Upper lobe of right lung (tissue), 1 donor: ENCODE measurements at regions not wholly inside any gene's neighbourhood (a gene's known extent, or its start where the extent isn't known, plus 50 kb on each side); places are given as distances from the start of the nearest gene placed in this dataset.
"Not testable (repeated sequence)": the region's sequence is repeated elsewhere in the genome, so short reads cannot be mapped to it uniquely, and the experiment has no call there.

ENCODE experiments used
- ATAC-seq: fragments of 200-7000 bp; cut with Tn5 transposase; one replicate; pipeline ENCODE4 v1.9.1; 2020; ENCODE audit warnings: mild to moderate bottlenecking, moderate library complexity
- DNase-seq: peaks from one replicate; pipeline ENCODE4 v3.0.0-alpha.2; 2020
- H3K27ac ChIP-seq: fragments of 200-600 bp; one replicate; pipeline ENCODE4 v1.8.0; 2022
- H3K27me3 ChIP-seq: fragments of 200-600 bp; one replicate; pipeline ENCODE4 v1.8.0; 2022; ENCODE audit warnings: mild to moderate bottlenecking
- H3K36me3 ChIP-seq: fragments of 200-600 bp; one replicate; pipeline ENCODE4 v1.8.0; 2022
- H3K4me1 ChIP-seq: fragments of 200-600 bp; one replicate; pipeline ENCODE4 v1.8.0; 2022
- H3K4me3 ChIP-seq: fragments of 200-600 bp; one replicate; pipeline ENCODE4 v1.8.0; 2022; ENCODE audit warnings: mild to moderate bottlenecking
- H3K9me3 ChIP-seq: fragments of 200-600 bp; one replicate; pipeline ENCODE4 v1.8.0; 2022
- CTCF ChIP-seq: fragments of 200-600 bp; IDR thresholded peaks from one replicate; pipeline ENCODE4 v1.8.0; 2022; ENCODE audit warnings: antibody characterized with exemption
- intact Hi-C: fragments of 100-400 bp; cut with DNase I; formaldehyde crosslinking; loops from one replicate; pipeline ENCODE4 v1.11.0; 2022
- donor health status: DM: no; HTN: yes; CAD: no; lungs with severe emphysema.

DNA sequence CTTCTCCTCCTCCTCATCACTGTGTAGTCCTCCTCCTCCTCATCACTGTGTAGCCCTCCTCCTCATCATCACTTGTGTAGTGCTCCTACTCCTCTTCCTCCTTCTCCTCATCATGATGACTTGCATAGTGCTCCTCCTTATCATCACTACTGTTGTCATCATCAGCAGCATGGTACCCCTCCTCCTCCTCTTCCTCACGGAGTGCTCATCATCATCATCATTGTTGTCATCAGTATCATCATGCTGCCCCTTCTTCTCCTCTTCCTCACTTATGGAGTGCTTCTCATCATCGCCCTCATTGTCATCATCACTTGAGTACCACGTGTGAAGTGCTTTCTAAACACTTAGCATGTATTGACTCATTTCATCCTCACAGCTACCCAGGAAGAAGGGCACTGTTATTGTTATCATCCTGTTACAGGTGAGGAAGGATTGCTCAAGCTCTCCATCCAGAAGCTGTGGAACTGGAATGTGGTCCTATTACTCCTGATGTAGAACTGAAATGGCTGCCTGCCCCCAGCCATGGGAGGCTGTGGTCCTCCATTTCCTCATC is 122.8 kb upstream of the SHH start:
- intact Hi-C loops = no loop called here
- ATAC-seq = no peak
- Histone ChIP-seq H3K36me3 (no peaks in the 10 kb centered on the region), H3K27ac (no peak overlapping the region), H3K9me3 (no peaks in the 10 kb centered on the region), H3K27me3 (no peaks in the 10 kb centered on the region), H3K4me1 (no peaks in the 10 kb centered on the region), H3K4me3 (no peak overlapping the region)
- no peak for TF ChIP-seq CTCF
- DNase-seq = no peak

GRCh38 chr7:155932324-155932723 is 120.1 kb upstream of the SHH start:
- DNase-seq, H3K4me3 ChIP-seq, H3K4me1 ChIP-seq, H3K27ac ChIP-seq, intact Hi-C loops, H3K27me3 ChIP-seq, H3K36me3 ChIP-seq, H3K9me3 ChIP-seq, ATAC-seq: not testable (repeated sequence)

GRCh38 chr7:155931396-155932085 is 119.3 kb upstream of the SHH start:
- H3K4me1 ChIP-seq = no peaks in the 10 kb centered on the region
- intact Hi-C loops = no loop called here
- no peaks in the 10 kb centered on the region for H3K27me3 ChIP-seq
- no peak for TF ChIP-seq CTCF
- H3K9me3 ChIP-seq = no peaks in the 10 kb centered on the region
- H3K27ac ChIP-seq = no peak overlapping the region
- no peak overlapping the region for H3K4me3 ChIP-seq
- H3K36me3 ChIP-seq = no peaks in the 10 kb centered on the region
- ATAC-seq = no peak
- DNase-seq = no peak

DNA sequence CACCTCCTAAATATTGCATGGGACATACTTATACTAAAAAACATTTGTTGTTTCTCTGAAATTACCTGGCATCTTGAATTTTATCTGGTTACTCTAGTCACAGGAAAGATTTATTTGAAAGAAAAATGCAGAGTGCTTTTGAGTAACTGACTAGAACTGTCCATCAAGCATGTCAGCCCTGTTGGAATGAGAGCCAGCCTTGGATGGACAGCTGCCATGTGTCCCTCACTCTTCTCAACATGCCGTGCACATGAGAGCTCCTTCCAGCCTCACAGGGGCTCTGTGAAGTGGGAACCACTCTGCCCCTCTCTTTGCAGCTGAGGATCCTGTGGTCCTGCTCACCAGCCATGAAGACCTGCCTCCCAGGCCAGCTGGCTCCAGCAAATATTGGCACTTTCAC is 118.3 kb upstream of the SHH start:
- TF ChIP-seq CTCF = no peak
- Histone ChIP-seq H3K36me3 (no peaks in the 10 kb centered on the region), H3K9me3 (no peaks in the 10 kb centered on the region), H3K27me3 (no peaks in the 10 kb centered on the region), H3K4me3 (no peak overlapping the region), H3K4me1 (no peaks in the 10 kb centered on the region), H3K27ac (no peak overlapping the region)
- intact Hi-C loops = no loop called here
- DNase-seq = no peak
- ATAC-seq = no peak

DNA sequence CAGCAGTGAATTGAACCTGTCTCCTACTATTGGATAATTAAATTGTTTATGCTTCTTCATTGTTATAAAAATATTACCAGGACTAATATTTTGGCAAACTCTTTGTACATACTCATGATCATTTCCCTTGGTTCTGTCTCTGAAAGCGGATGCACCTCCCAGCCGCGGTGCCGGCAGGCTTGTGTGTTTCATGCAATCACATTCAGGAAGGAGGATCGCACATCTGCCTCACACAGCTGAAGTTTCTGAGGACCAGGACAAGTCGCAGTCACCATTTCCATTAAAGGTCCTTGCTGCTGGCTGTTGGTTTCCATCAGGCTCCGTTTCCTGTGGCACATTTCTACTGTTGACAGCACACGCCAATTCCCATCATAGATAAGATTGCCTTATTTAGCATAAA is 117.8 kb upstream of the SHH start:
- no peak for TF ChIP-seq CTCF
- DNase-seq (no peak), ATAC-seq (no peak)
- Histone ChIP-seq H3K27ac (no peak overlapping the region), H3K36me3 (no peaks in the 10 kb centered on the region), H3K27me3 (no peaks in the 10 kb centered on the region), H3K4me3 (no peak overlapping the region), H3K4me1 (no peaks in the 10 kb centered on the region), H3K9me3 (no peaks in the 10 kb centered on the region)
- intact Hi-C loops = no loop called here

- Histone ChIP-seq H3K27me3 (no peaks in the 10 kb centered on the region), H3K9me3 (no peaks in the 10 kb centered on the region), H3K36me3 (no peaks in the 10 kb centered on the region), H3K4me1 (no peaks in the 10 kb centered on the region), H3K27ac (no peak overlapping the region), H3K4me3 (no peak overlapping the region)
- DNase-seq (no peak), ATAC-seq (no peak)
- no peak for TF ChIP-seq CTCF
- intact Hi-C loops = no loop called here
These were observed 116.3 kb upstream of the SHH start for GRCh38 chr7:155928583-155928982.
